AG09309 (cell line): ENCODE measurements at regions not wholly inside any gene's neighbourhood (a gene's known extent, or its start where the extent isn't known, plus 50 kb on each side); places are given as distances from the start of the nearest gene placed in this dataset.

Source experiments
- DNase-seq: peaks from one replicate; pipeline ENCODE4 v3.0.0-alpha.2; 2010; ENCODE audit warnings: low read depth
- H3K4me3 ChIP-seq: 2 replicates; pipeline ENCODE4 v1.5.1; 2011; ENCODE audit warnings: mild to moderate bottlenecking, low read depth, low read length, moderate library complexity; ENCODE audit not compliant: control insufficient read depth
- CTCF ChIP-seq: IDR thresholded peaks from 2 replicates; pipeline ENCODE4 v1.5.1; 2011; ENCODE audit warnings: mild to moderate bottlenecking, low read depth, low read length, inconsistent platforms; ENCODE audit not compliant: insufficient read depth, control insufficient read depth; ENCODE audit errors: missing control alignments

- DNase-seq = no peak
- H3K4me3 ChIP-seq = no peak overlapping the region
- no peak for TF ChIP-seq CTCF
Measured at GRCh38 chr20:16877053-16877554, 128.9 kb downstream of the OTOR start.

GRCh38 chr20:16885746-16886145 lies 137.6 kb downstream of the OTOR start:
- no peak overlapping the region for H3K4me3 ChIP-seq
- DNase-seq = no peak
- no peak for TF ChIP-seq CTCF

GRCh38 chr20:16898433-16898832 lies 150.3 kb downstream of the OTOR start:
- DNase-seq = no peak
- H3K4me3 ChIP-seq = no peak overlapping the region
- no peak for TF ChIP-seq CTCF

DNA sequence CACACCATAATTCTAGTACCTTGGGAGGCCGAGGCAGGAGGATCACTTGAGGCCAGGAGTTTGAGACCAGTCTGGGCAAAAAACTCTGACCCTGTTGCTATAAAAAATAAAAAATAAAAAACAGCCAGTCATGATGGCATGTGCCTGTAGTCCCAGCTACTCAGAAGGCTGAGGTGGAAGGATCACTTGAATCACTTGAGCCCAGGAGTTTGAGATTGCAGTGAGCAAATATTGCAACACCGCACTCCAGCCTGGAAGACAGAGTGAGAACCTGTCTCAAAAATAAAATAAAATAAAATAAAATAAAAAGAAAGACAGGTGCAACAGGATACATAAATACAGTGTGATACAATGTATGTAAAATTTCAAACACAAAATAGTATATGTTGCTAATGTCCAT lies 154.5 kb downstream of the OTOR start:
- no peak overlapping the region for H3K4me3 ChIP-seq
- DNase-seq = no peak
- TF ChIP-seq CTCF = no peak

- no peak overlapping the region for H3K4me3 ChIP-seq
- no peak for DNase-seq
- no peak for TF ChIP-seq CTCF
Measured at GRCh38 chr20:16904751-16905150, 156.6 kb downstream of the OTOR start.

DNA sequence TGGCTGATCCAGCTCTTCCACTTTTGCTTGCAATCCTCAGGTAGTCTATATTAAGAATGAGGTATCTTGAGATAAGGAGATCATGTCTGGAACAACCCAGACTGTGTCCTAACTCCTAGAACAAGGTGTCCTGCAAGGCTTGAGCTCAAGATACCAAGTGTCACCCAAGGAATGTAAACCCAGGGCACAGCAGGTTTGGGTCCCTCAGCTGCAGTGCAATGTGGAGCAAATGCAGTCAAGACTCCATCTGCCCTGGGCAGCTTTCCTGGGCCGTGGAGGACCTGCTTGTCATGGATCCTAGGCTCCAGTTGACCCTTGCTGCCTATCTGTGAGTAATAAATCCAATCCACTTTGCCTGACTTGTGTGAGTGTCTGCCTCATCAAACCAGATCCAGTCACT lies 166.1 kb downstream of the OTOR start:
- H3K4me3 ChIP-seq = no peak overlapping the region
- no peak for TF ChIP-seq CTCF
- DNase-seq = no peak

- DNase-seq = no peak
- H3K4me3 ChIP-seq = no peak overlapping the region
- TF ChIP-seq CTCF = no peak
Measured at GRCh38 chr20:16916165-16916564, 168.0 kb downstream of the OTOR start.
